Choroid plexus epithelial cell (primary cell): ENCODE measurements at regions not wholly inside any gene's neighbourhood (a gene's known extent, or its start where the extent isn't known, plus 50 kb on each side); places are given as distances from the start of the nearest gene placed in this dataset.
"Not testable (repeated sequence)": the region's sequence is repeated elsewhere in the genome, so short reads cannot be mapped to it uniquely, and the experiment has no call there.

Source experiments
- DNase-seq: peaks from one replicate; pipeline ENCODE4 v3.0.0-alpha.2; 2010; ENCODE audit warnings: low read depth
- H3K4me3 ChIP-seq: 2 replicates; pipeline ENCODE4 v1.5.1; 2011; ENCODE audit warnings: low read depth, mild to moderate bottlenecking, control low read depth, low read length, moderate library complexity
- CTCF ChIP-seq: conservative IDR thresholded peaks from 2 replicates; pipeline ENCODE4 v1.5.1; 2011; ENCODE audit warnings: low read depth, mild to moderate bottlenecking, control low read depth, inconsistent platforms, low read length, moderate library complexity

GRCh38 chr3:87957575-87957974 lies 101.2 kb downstream of the CGGBP1 start:
- no peak for TF ChIP-seq CTCF
- no peak for DNase-seq
- H3K4me3 ChIP-seq, result no peak overlapping the region

GRCh38 chr3:87949879-87950208 lies 109.0 kb downstream of the CGGBP1 start:
- no peak for TF ChIP-seq CTCF
- no peak for DNase-seq
- no peak overlapping the region for H3K4me3 ChIP-seq

- no peak for DNase-seq
- TF ChIP-seq CTCF, result no peak
- H3K4me3 ChIP-seq, result no peak overlapping the region
These were observed 109.5 kb downstream of the CGGBP1 start for GRCh38 chr3:87949189-87949878.

GRCh38 chr3:87946007-87946406 lies 112.8 kb downstream of the CGGBP1 start:
- not testable (repeated sequence) for DNase-seq, H3K4me3 ChIP-seq

- not testable (repeated sequence) for DNase-seq, H3K4me3 ChIP-seq
These were observed 116.5 kb downstream of the CGGBP1 start for GRCh38 chr3:87942256-87942655.

- no peak overlapping the region for H3K4me3 ChIP-seq
- peak; percentile 1 for DNase-seq
- TF ChIP-seq CTCF, result no peak
These were observed 134.3 kb downstream of the CGGBP1 start for GRCh38 chr3:87924485-87924884.

- H3K4me3 ChIP-seq, result no peak overlapping the region
- no peak for DNase-seq
- TF ChIP-seq CTCF, result no peak
These were observed 138.3 kb downstream of the CGGBP1 start for GRCh38 chr3:87920549-87920948.

GRCh38 chr3:87901141-87901540 lies 157.7 kb downstream of the CGGBP1 start:
- TF ChIP-seq CTCF, result no peak
- DNase-seq, result no peak
- no peak overlapping the region for H3K4me3 ChIP-seq
